ENCODE measurements at regions not wholly inside any gene's neighbourhood (a gene's known extent, or its start where the extent isn't known, plus 50 kb on each side); places are given as distances from the start of the nearest gene placed in this dataset.
"Not testable (repeated sequence)": the region's sequence is repeated elsewhere in the genome, so short reads cannot be mapped to it uniquely, and the experiment has no call there.

GRCh38 chr15:44862866-44863265 lies 93.6 kb upstream of the TERB2 start:
- H3K36me3 ChIP-seq (ENCODE audit: control insufficient read depth, insufficient read depth, low read length); H3K27me3 ChIP-seq (ENCODE audit: control insufficient read depth, insufficient read depth, low read length); H3K4me1 ChIP-seq (ENCODE audit: control insufficient read depth, insufficient read depth, low read length); H3K4me3 ChIP-seq (ENCODE audit: low read length); H3K27ac ChIP-seq (ENCODE audit: low read length); DNase-seq; H3K9me3 ChIP-seq (replicated peaks; ENCODE audit: control insufficient read depth, low read depth, low read length): not testable (repeated sequence)
- no CpG with 5 or more reads among the region's 1 CpG for WGBS (ENCODE audit: insufficient coverage)

GRCh38 chr15:44868100-44868499 lies 88.4 kb upstream of the TERB2 start:
- no CpG with 5 or more reads among the region's 1 CpG for WGBS (ENCODE audit: insufficient coverage)
- H3K4me1 ChIP-seq (ENCODE audit: control insufficient read depth, insufficient read depth, low read length); H3K36me3 ChIP-seq (ENCODE audit: control insufficient read depth, insufficient read depth, low read length); H3K9me3 ChIP-seq (replicated peaks; ENCODE audit: control insufficient read depth, low read depth, low read length); H3K27me3 ChIP-seq (ENCODE audit: control insufficient read depth, insufficient read depth, low read length); H3K4me3 ChIP-seq (ENCODE audit: low read length); H3K27ac ChIP-seq (ENCODE audit: low read length); DNase-seq: not testable (repeated sequence)

GRCh38 chr15:44870125-44870524 lies 86.4 kb upstream of the TERB2 start:
- H3K36me3 ChIP-seq (ENCODE audit: control insufficient read depth, insufficient read depth, low read length); H3K4me1 ChIP-seq (ENCODE audit: control insufficient read depth, insufficient read depth, low read length); H3K27ac ChIP-seq (ENCODE audit: low read length); DNase-seq; H3K9me3 ChIP-seq (replicated peaks; ENCODE audit: control insufficient read depth, low read depth, low read length); H3K4me3 ChIP-seq (ENCODE audit: low read length); H3K27me3 ChIP-seq (ENCODE audit: control insufficient read depth, insufficient read depth, low read length): not testable (repeated sequence)
- WGBS (ENCODE audit: insufficient coverage): no CpG with 5 or more reads among the region's 4 CpGs

- Histone ChIP-seq H3K36me3 (ENCODE audit: control insufficient read depth, insufficient read depth, low read length) (no peaks in the 10 kb centered on the region), H3K27me3 (ENCODE audit: control insufficient read depth, insufficient read depth, low read length) (no peaks in the 10 kb centered on the region), H3K27ac (ENCODE audit: low read length) (no peak overlapping the region), H3K9me3 (replicated peaks; ENCODE audit: control insufficient read depth, low read depth, low read length) (peaks cover 18% of the 10 kb centered on the region), H3K4me3 (ENCODE audit: low read length) (no peak overlapping the region), H3K4me1 (ENCODE audit: control insufficient read depth, insufficient read depth, low read length) (no peaks in the 10 kb centered on the region)
- no peak for DNase-seq
- WGBS (ENCODE audit: insufficient coverage): 100% methylated on average over 1 of the region's 3 CpGs
Observed at GRCh38 chr15:44873103-44873502, 83.4 kb upstream of the TERB2 start.

- Histone ChIP-seq H3K9me3 (replicated peaks; ENCODE audit: control insufficient read depth, low read depth, low read length) (peaks cover 20% of the 10 kb centered on the region), H3K27ac (ENCODE audit: low read length) (no peak overlapping the region), H3K4me3 (ENCODE audit: low read length) (no peak overlapping the region), H3K36me3 (ENCODE audit: control insufficient read depth, insufficient read depth, low read length) (no peaks in the 10 kb centered on the region), H3K4me1 (ENCODE audit: control insufficient read depth, insufficient read depth, low read length) (no peaks in the 10 kb centered on the region), H3K27me3 (ENCODE audit: control insufficient read depth, insufficient read depth, low read length) (no peaks in the 10 kb centered on the region)
- no CpG with 5 or more reads among the region's 3 CpGs for WGBS (ENCODE audit: insufficient coverage)
- no peak for DNase-seq
Observed at GRCh38 chr15:44879066-44879465, 77.4 kb upstream of the TERB2 start.

- Histone ChIP-seq H3K4me3 (ENCODE audit: low read length) (no peak overlapping the region), H3K36me3 (ENCODE audit: control insufficient read depth, insufficient read depth, low read length) (no peaks in the 10 kb centered on the region), H3K27me3 (ENCODE audit: control insufficient read depth, insufficient read depth, low read length) (no peaks in the 10 kb centered on the region), H3K4me1 (ENCODE audit: control insufficient read depth, insufficient read depth, low read length) (no peaks in the 10 kb centered on the region), H3K9me3 (replicated peaks; ENCODE audit: control insufficient read depth, low read depth, low read length) (peaks cover 5% of the 10 kb centered on the region), H3K27ac (ENCODE audit: low read length) (no peak overlapping the region)
- no peak for DNase-seq
- WGBS (ENCODE audit: insufficient coverage): 46% methylated on average over 4 of the region's 5 CpGs
Observed at GRCh38 chr15:44882499-44882968, 74.0 kb upstream of the TERB2 start.

GRCh38 chr15:44883199-44883877 lies 73.1 kb upstream of the TERB2 start:
- H3K4me1 ChIP-seq (ENCODE audit: control insufficient read depth, insufficient read depth, low read length): no peaks in the 10 kb centered on the region
- no peak for DNase-seq
- no peaks in the 10 kb centered on the region for H3K9me3 ChIP-seq (replicated peaks; ENCODE audit: control insufficient read depth, low read depth, low read length)
- H3K27me3 ChIP-seq (ENCODE audit: control insufficient read depth, insufficient read depth, low read length): no peaks in the 10 kb centered on the region
- no peak overlapping the region for H3K27ac ChIP-seq (ENCODE audit: low read length)
- H3K36me3 ChIP-seq (ENCODE audit: control insufficient read depth, insufficient read depth, low read length): no peaks in the 10 kb centered on the region
- no peak overlapping the region for H3K4me3 ChIP-seq (ENCODE audit: low read length)
- 84% methylated on average over 4 of the region's 5 CpGs for WGBS (ENCODE audit: insufficient coverage)

GRCh38 chr15:44898890-44899651 lies 57.4 kb upstream of the TERB2 start:
- not testable (repeated sequence) for H3K4me3 ChIP-seq (ENCODE audit: low read length); H3K4me1 ChIP-seq (ENCODE audit: control insufficient read depth, insufficient read depth, low read length); H3K27me3 ChIP-seq (ENCODE audit: control insufficient read depth, insufficient read depth, low read length); H3K27ac ChIP-seq (ENCODE audit: low read length); H3K9me3 ChIP-seq (replicated peaks; ENCODE audit: control insufficient read depth, low read depth, low read length); H3K36me3 ChIP-seq (ENCODE audit: control insufficient read depth, insufficient read depth, low read length); DNase-seq
- no CpG with 5 or more reads among the region's 4 CpGs for WGBS (ENCODE audit: insufficient coverage)

GRCh38 chr15:44899775-44900174 lies 56.7 kb upstream of the TERB2 start:
- not testable (repeated sequence) for H3K36me3 ChIP-seq (ENCODE audit: control insufficient read depth, insufficient read depth, low read length); H3K4me1 ChIP-seq (ENCODE audit: control insufficient read depth, insufficient read depth, low read length); H3K27me3 ChIP-seq (ENCODE audit: control insufficient read depth, insufficient read depth, low read length); H3K4me3 ChIP-seq (ENCODE audit: low read length); H3K27ac ChIP-seq (ENCODE audit: low read length); H3K9me3 ChIP-seq (replicated peaks; ENCODE audit: control insufficient read depth, low read depth, low read length); DNase-seq
- no CpG with 5 or more reads among the region's 2 CpGs for WGBS (ENCODE audit: insufficient coverage)

GRCh38 chr15:44900796-44901195 lies 55.7 kb upstream of the TERB2 start:
- WGBS (ENCODE audit: insufficient coverage): 60% methylated on average over 1 of the region's 2 CpGs

More at GRCh38 chr15:44900796-44901195, 55.7 kb upstream of the TERB2 start:
- H3K27me3 ChIP-seq (ENCODE audit: control insufficient read depth, insufficient read depth, low read length); H3K4me1 ChIP-seq (ENCODE audit: control insufficient read depth, insufficient read depth, low read length); H3K27ac ChIP-seq (ENCODE audit: low read length); H3K4me3 ChIP-seq (ENCODE audit: low read length); DNase-seq; H3K9me3 ChIP-seq (replicated peaks; ENCODE audit: control insufficient read depth, low read depth, low read length); H3K36me3 ChIP-seq (ENCODE audit: control insufficient read depth, insufficient read depth, low read length): not testable (repeated sequence)

Data from muscle of leg (tissue), 3 donors.